H1 (cell line): ENCODE measurements at regions not wholly inside any gene's neighbourhood (a gene's known extent, or its start where the extent isn't known, plus 50 kb on each side); places are given as distances from the start of the nearest gene placed in this dataset.

Experiments
- CTCF ChIA-PET: fragments of 300-600 bp; sonication (Branson Sonifier 250); formaldehyde crosslinking; loops from one replicate; lab custom pipeline; 2021; ENCODE audit not compliant: partially characterized antibody; lab: Charles Lee
- POLR2A ChIA-PET: fragments of 300-600 bp; sonication (Branson Sonifier 250); formaldehyde crosslinking; loops from one replicate; lab custom pipeline; 2021; ENCODE audit warnings: inconsistent platforms; ENCODE audit not compliant: partially characterized antibody; lab: Charles Lee
- DNase-seq, 2 experiments: peaks; one replicate each; pipeline versions ENCODE4 v3.0.0 to v3.0.0-alpha.2; 2010 to 2022; ENCODE audit warnings: low spot score in 2 of 2, low read depth in 1 of 2, mixed read lengths in 1 of 2
- FAIRE-seq: peaks from 2 replicates; lab custom pipeline; 2011; peaks lifted over from hg19 to GRCh38; lab: Jason Lieb, UNC
- H2AFZ ChIP-seq: 2 replicates; pipeline ENCODE4 v1.8.1; 2012; ENCODE audit warnings: low read length, inconsistent platforms
- H2AK5ac ChIP-seq: 2 replicates; pipeline ENCODE4 v1.6.1; 2013; ENCODE audit warnings: low read depth, low read length
- H2BK120ac ChIP-seq: replicated peaks from 2 replicates; pipeline ENCODE3; 2013; ENCODE audit warnings: low read depth, low read length, inconsistent platforms
- H2BK12ac ChIP-seq: 2 replicates; pipeline ENCODE4 v1.6.1; 2013; ENCODE audit warnings: low read depth, low read length
- H2BK15ac ChIP-seq: 2 replicates; pipeline ENCODE4 v1.6.1; 2013; ENCODE audit warnings: low read length
- H2BK20ac ChIP-seq: 2 replicates; pipeline ENCODE4 v1.6.1; 2013; ENCODE audit warnings: low read length
- H2BK5ac ChIP-seq: 2 replicates; pipeline ENCODE4 v1.6.1; 2013; ENCODE audit warnings: low read depth, low read length
- H3K14ac ChIP-seq: 2 replicates; pipeline ENCODE4 v1.6.1; 2013; ENCODE audit warnings: inconsistent platforms; ENCODE audit not compliant: insufficient read length
- H3K18ac ChIP-seq: 2 replicates; pipeline ENCODE4 v1.6.1; 2013; ENCODE audit warnings: low read length; ENCODE audit errors: extremely low read depth
- H3K23ac ChIP-seq: 2 replicates; pipeline ENCODE4 v1.6.1; 2013; ENCODE audit warnings: inconsistent platforms; ENCODE audit not compliant: insufficient read length
- H3K23me2 ChIP-seq: 2 replicates; pipeline ENCODE4 v1.6.1; 2013; ENCODE audit warnings: low read depth, low read length
- H3K27ac ChIP-seq: 2 replicates; pipeline ENCODE4 v1.6.1; 2011; ENCODE audit warnings: low read depth, low read length, inconsistent platforms
- H3K27me3 ChIP-seq, 4 experiments: replicated peaks in 1 of 4; 1 replicate in 1 of 4; 2 replicates in 3 of 4; pipeline versions ENCODE4 v1.6.1 to v1.8.1; 2011 to 2013; ENCODE audit warnings: low read length in 3 of 4, mild to moderate bottlenecking in 3 of 4, inconsistent platforms in 2 of 4, mixed read lengths in 2 of 4, moderate library complexity in 1 of 4; ENCODE audit not compliant: control insufficient read depth in 3 of 4, insufficient read depth in 3 of 4; ENCODE audit errors: extremely low read depth in 1 of 4
- H3K36me3 ChIP-seq, 4 experiments: 2 replicates each; pipeline versions ENCODE4 v1.6.1 to v1.8.1; 2011 to 2013; ENCODE audit warnings: mild to moderate bottlenecking in 4 of 4, low read length in 3 of 4, moderate library complexity in 2 of 4, control low read depth in 1 of 4, inconsistent platforms in 1 of 4; ENCODE audit not compliant: insufficient read depth in 4 of 4, control insufficient read depth in 2 of 4
- H3K4ac ChIP-seq: replicated peaks from 2 replicates; pipeline ENCODE3; 2013; ENCODE audit warnings: low read length, low read depth, mixed read lengths, inconsistent platforms; ENCODE audit not compliant: insufficient read length
- H3K4me1 ChIP-seq, 4 experiments: replicated peaks in 1 of 4; 1 replicate in 1 of 4; 2 replicates in 3 of 4; pipeline versions ENCODE4 v1.6.1 to v1.8.1; 2011 to 2013; ENCODE audit warnings: low read length in 3 of 4, inconsistent platforms in 2 of 4, mixed read lengths in 1 of 4; ENCODE audit not compliant: insufficient read depth in 4 of 4, control insufficient read depth in 3 of 4
- H3K4me2 ChIP-seq, 2 experiments: 2 replicates each; pipeline versions ENCODE4 v1.6.1 to v1.8.1; 2011 to 2013; ENCODE audit warnings: low read depth in 2 of 2, low read length in 2 of 2, control low read depth in 1 of 2, inconsistent platforms in 1 of 2, mild to moderate bottlenecking in 1 of 2; ENCODE audit not compliant: insufficient read depth in 1 of 2
- H3K4me3 ChIP-seq, 4 experiments: fragments of 200-600, 300-600 bp in 1 of 4; sonication (generic), shearing (Covaris generic), sonication (Bioruptor Twin) in 1 of 4; 2 replicates each; pipeline versions ENCODE4 v1.5.1 to v1.8.1; 2011 to 2016; ENCODE audit warnings: low read length in 4 of 4, low read depth in 3 of 4, control low read depth in 2 of 4, inconsistent platforms in 2 of 4, mild to moderate bottlenecking in 2 of 4, mixed read lengths in 1 of 4, moderate library complexity in 1 of 4; ENCODE audit not compliant: insufficient read depth in 2 of 4; ENCODE audit errors: extremely low read depth in 1 of 4
- H3K56ac ChIP-seq: replicated peaks from 2 replicates; pipeline ENCODE3; 2013; ENCODE audit warnings: low read depth, mild to moderate bottlenecking, mixed read lengths, low read length, inconsistent platforms; ENCODE audit not compliant: insufficient read length
- H3K79me1 ChIP-seq: 2 replicates; pipeline ENCODE4 v1.6.1; 2013; ENCODE audit warnings: low read depth, low read length, control low read depth
- H3K79me2 ChIP-seq, 2 experiments: 2 replicates each; pipeline versions ENCODE4 v1.6.1 to v1.8.1; 2012 to 2013; ENCODE audit warnings: low read length in 2 of 2, mild to moderate bottlenecking in 2 of 2, inconsistent platforms in 1 of 2; ENCODE audit not compliant: insufficient read depth in 2 of 2, control insufficient read depth in 1 of 2
- H3K9ac ChIP-seq, 4 experiments: replicated peaks in 1 of 4; 1 replicate in 1 of 4; 2 replicates in 3 of 4; pipeline versions ENCODE4 v1.6.1 to v1.8.1; 2011 to 2013; ENCODE audit warnings: low read depth in 3 of 4, low read length in 3 of 4, control low read depth in 2 of 4, mild to moderate bottlenecking in 2 of 4, moderate library complexity in 2 of 4, inconsistent platforms in 1 of 4; ENCODE audit errors: extremely low read depth in 1 of 4
- H3K9me3 ChIP-seq, 2 experiments: 2 replicates each; pipeline versions ENCODE4 v1.6.1 to v1.8.1; 2012 to 2013; ENCODE audit warnings: mild to moderate bottlenecking in 2 of 2, moderate library complexity in 2 of 2, control low read depth in 1 of 2, inconsistent platforms in 1 of 2, low read depth in 1 of 2, low read length in 1 of 2, mixed read lengths in 1 of 2; ENCODE audit not compliant: insufficient read depth in 2 of 2
- H4K20me1 ChIP-seq, 2 experiments: replicated peaks in 1 of 2; 2 replicates each; pipeline versions ENCODE3 to v1.8.1; 2011 to 2013; ENCODE audit warnings: inconsistent platforms in 2 of 2, low read length in 2 of 2, mild to moderate bottlenecking in 1 of 2; ENCODE audit not compliant: insufficient read depth in 2 of 2, control insufficient read depth in 1 of 2
- H4K5ac ChIP-seq: 2 replicates; pipeline ENCODE4 v1.6.1; 2013; ENCODE audit warnings: low read length, low read depth, mixed read lengths, inconsistent platforms; ENCODE audit not compliant: insufficient read length
- H4K8ac ChIP-seq: 2 replicates; pipeline ENCODE4 v1.8.0; 2013; ENCODE audit warnings: mild to moderate bottlenecking, moderate library complexity, low read length, inconsistent platforms; ENCODE audit not compliant: insufficient read depth; ENCODE audit errors: extremely low read depth
- H4K91ac ChIP-seq: replicated peaks from 2 replicates; pipeline ENCODE3; 2013; ENCODE audit warnings: low read length, mixed read lengths, inconsistent platforms; ENCODE audit not compliant: insufficient read length
- ASH2L ChIP-seq: fragments of 200-600, 300-600 bp; sonication (generic); IDR thresholded peaks from one replicate; pipeline ENCODE4 v1.7.1; 2017; ENCODE audit warnings: low read length
- BACH1 ChIP-seq: IDR thresholded peaks from 2 replicates; pipeline ENCODE4 v1.6.1; 2012; ENCODE audit warnings: low read length, improper control_type of control experiment
- CTBP2 ChIP-seq: IDR thresholded peaks from 2 replicates; pipeline ENCODE4 v1.7.0; 2011; ENCODE audit warnings: borderline replicate concordance, mild to moderate bottlenecking, moderate library complexity, mixed read lengths, low read length; ENCODE audit not compliant: insufficient read depth, insufficient read length
- GTF2F1 ChIP-seq: IDR thresholded peaks from 2 replicates; pipeline ENCODE4 v1.6.1; 2012; ENCODE audit warnings: low read depth, low read length, improper control_type of control experiment, borderline replicate concordance
- JUN ChIP-seq: IDR thresholded peaks from 2 replicates; pipeline ENCODE4 v1.6.1; 2011; ENCODE audit warnings: low read depth, mild to moderate bottlenecking, improper control_type of control experiment, low read length
- KDM4A ChIP-seq: IDR thresholded peaks from one replicate; pipeline ENCODE4 v1.7.1; 2012; ENCODE audit warnings: low read depth, mild to moderate bottlenecking, moderate library complexity, low read length, inconsistent platforms; ENCODE audit not compliant: severe bottlenecking
- NRF1 ChIP-seq: IDR thresholded peaks from 2 replicates; pipeline ENCODE4 v1.6.1; 2011; ENCODE audit warnings: mild to moderate bottlenecking, low read depth, low read length, improper control_type of control experiment
- POLR2AphosphoS5 ChIP-seq: IDR thresholded peaks from 2 replicates; pipeline ENCODE4 v1.6.1; 2011; ENCODE audit warnings: low read depth, low read length
- RFX5 ChIP-seq: IDR thresholded peaks from 2 replicates; pipeline ENCODE4 v1.6.1; 2011; ENCODE audit warnings: low read depth, low read length, improper control_type of control experiment, borderline replicate concordance
- RXRA ChIP-seq: IDR thresholded peaks from 2 replicates; pipeline ENCODE4 v1.6.1; 2011; ENCODE audit warnings: low read depth, mild to moderate bottlenecking, low read length, moderate library complexity; ENCODE audit not compliant: insufficient read depth
- SIRT6 ChIP-seq: IDR thresholded peaks from one replicate; pipeline ENCODE4 v1.7.1; 2012; ENCODE audit warnings: low read length, inconsistent platforms
- SP1 ChIP-seq: IDR thresholded peaks from 2 replicates; pipeline ENCODE4 v1.6.1; 2011; ENCODE audit warnings: low read depth, low read length
- SP2 ChIP-seq: IDR thresholded peaks from 2 replicates; pipeline ENCODE4 v1.6.1; 2012; ENCODE audit warnings: mild to moderate bottlenecking, low read length, inconsistent platforms
- SRF ChIP-seq: IDR thresholded peaks from 2 replicates; pipeline ENCODE4 v1.6.1; 2011; ENCODE audit warnings: mild to moderate bottlenecking, low read depth, low read length, moderate library complexity
- SUZ12 ChIP-seq: fragments of 200-600 bp; sonication (generic); IDR thresholded peaks from 2 replicates; pipeline ENCODE4 v1.6.1; 2012; ENCODE audit warnings: mild to moderate bottlenecking, inconsistent platforms, low read length, moderate library complexity, mixed read lengths
- TAF7 ChIP-seq: optimal IDR thresholded peaks from 2 replicates; pipeline ENCODE3; 2011; ENCODE audit warnings: low read depth, mild to moderate bottlenecking, inconsistent platforms, low read length, moderate library complexity, borderline replicate concordance
- ZNF274 ChIP-seq: IDR thresholded peaks from 2 replicates; pipeline ENCODE4 v1.7.0; 2012; ENCODE audit warnings: low read length, borderline replicate concordance; ENCODE audit errors: extremely low read depth
- WGBS, 2 experiments: shearing (Covaris generic) in 1 of 2; methylation state at CpG; one replicate each; pipeline versions ENCODE4 v1.1.6 to v1.1.7; 2013 to 2015; ENCODE audit warnings: low lambda C conversion rate in 2 of 2, mixed read lengths in 2 of 2, inconsistent platforms in 1 of 2, low coverage in 1 of 2, missing lambda C conversion rate in 1 of 2; ENCODE audit not compliant: insufficient replicate concordance in 2 of 2, insufficient coverage in 1 of 2, insufficient read length in 1 of 2; ENCODE audit errors: extremely low coverage in 1 of 2, missing lambda C conversion rate in 1 of 2; 5-methylcytosine and 5-hydroxymethylcytosine counted together

DNA sequence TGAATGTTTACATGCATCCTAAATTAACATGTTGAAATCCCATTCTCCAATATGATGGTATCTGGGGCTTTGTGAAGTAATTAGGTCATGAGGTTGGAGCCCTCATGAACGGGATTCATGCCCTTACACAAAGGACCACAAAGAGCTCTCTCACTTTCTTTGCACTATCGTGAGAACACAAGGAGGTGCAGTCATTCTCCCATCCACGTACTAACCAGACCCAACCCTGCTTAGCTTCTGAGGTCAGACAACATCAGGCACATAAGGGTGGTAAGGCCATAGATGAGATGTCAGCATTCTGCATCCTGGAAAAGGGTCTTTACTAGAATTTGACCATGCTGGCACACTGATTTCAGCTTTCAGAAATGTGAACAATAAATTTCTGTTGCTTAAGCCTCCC lies 1211.9 kb upstream of the MIR17HG start:
- Histone ChIP-seq H3K4me1 (no peaks in the 10 kb centered on the region), H2AK5ac (no peak overlapping the region), H2AFZ (0 out of 2 replicates have a peak overlapping the region, but pooled peaks have one; percentile 11), H3K4ac (no peak overlapping the region), H2BK12ac (no peak overlapping the region), H3K23ac (no peak overlapping the region), H3K27ac (no peak overlapping the region), H2BK15ac (no peak overlapping the region), H3K18ac (no peak overlapping the region), H4K8ac (no peak overlapping the region), H3K14ac (peak overlapping the region; percentile 77), H3K79me1 (no peaks in the 10 kb centered on the region), H3K9ac (no peak overlapping the region), H4K5ac (no peak overlapping the region), H3K36me3 (no peaks in the 10 kb centered on the region), H3K9me3 (no peaks in the 10 kb centered on the region), H3K27me3 (no peaks in the 10 kb centered on the region), H3K4me2 (no peak overlapping the region), H3K4me3 (no peak overlapping the region), H2BK5ac (no peak overlapping the region), H3K23me2 (no peaks in the 10 kb centered on the region), H2BK120ac (no peak overlapping the region), H4K20me1 (no peaks in the 10 kb centered on the region), H3K79me2 (no peaks in the 10 kb centered on the region), H3K56ac (no peak overlapping the region), H2BK20ac (no peak overlapping the region), H4K91ac (no peak overlapping the region)
- ChIA-PET POLR2A (no interaction called here), CTCF (no interaction called here)
- 97% methylated on average over 3 of the region's 3 CpGs; no CpG with 5 or more reads in 1 of the 2 experiments for whole genome bisulfite sequencing, 2 experiments
- no peak for DNase-seq
- no peak for FAIRE-seq
- TF ChIP-seq GTF2F1 (no peak), RFX5 (no peak), SIRT6 (no peak), CTBP2 (no peak), ZNF274 (no peak), RXRA (no peak), SP1 (no peak), TAF7 (no peak), SUZ12 (no peak), NRF1 (no peak), ASH2L (no peak), BACH1 (no peak), SP2 (no peak), KDM4A (no peak), JUN (no peak), POLR2AphosphoS5 (no peak), SRF (no peak)
